Uterus (tissue), 3 donors: ENCODE measurements at regions not wholly inside any gene's neighbourhood (a gene's known extent, or its start where the extent isn't known, plus 50 kb on each side); places are given as distances from the start of the nearest gene placed in this dataset.

Experiments
- DNase-seq, 2 donors: peaks; one replicate each; pipeline ENCODE4 v3.0.0-alpha.2; 2019 to 2020
- H3K27ac ChIP-seq, 2 donors: fragments of 200-600 bp; sonication (generic); 1 replicate in 1 of 2; 2 replicates in 1 of 2; pipeline ENCODE4 v1.5.1; 2016 to 2018
- H3K27me3 ChIP-seq, 2 donors: fragments of 200-600 bp; sonication (generic); one replicate each; pipeline ENCODE4 v1.5.1; 2018 to 2019; ENCODE audit warnings: control low read depth in 1 of 2
- H3K36me3 ChIP-seq, 2 donors: fragments of 200-600 bp; sonication (generic); one replicate each; pipeline ENCODE4 v1.5.1; 2019; ENCODE audit warnings: control low read depth in 1 of 2
- H3K4me1 ChIP-seq, 2 donors: fragments of 200-600 bp; sonication (generic); one replicate each; pipeline ENCODE4 v1.5.1; 2018 to 2019; ENCODE audit warnings: control low read depth in 1 of 2
- H3K4me3 ChIP-seq, 2 donors: fragments of 200-600 bp; sonication (generic); 1 replicate in 1 of 2; 2 replicates in 1 of 2; pipeline ENCODE4 v1.5.1; 2018 to 2019; ENCODE audit warnings: mild to moderate bottlenecking in 1 of 2
- H3K9me3 ChIP-seq, 2 donors: fragments of 200-600 bp; sonication (generic); one replicate each; pipeline ENCODE4 v1.5.1; 2019; ENCODE audit warnings: control low read depth in 1 of 2
- POLR2A ChIP-seq, 2 donors: fragments of 450-650 bp; IDR thresholded peaks; one replicate each; pipeline ENCODE4 v1.6.1; 2016; ENCODE audit warnings: antibody characterized with exemption in 2 of 2, mild to moderate bottlenecking in 1 of 2, moderate library complexity in 1 of 2
- intact Hi-C: fragments of 100-400 bp; cut with DNase I; formaldehyde crosslinking; loops from one replicate; pipeline ENCODE4 v1.15.1; 2023; ENCODE audit warnings: low total_unique reads
- TF ChIP-seq, protein P1 (sequence below), 4 experiments: fragments of 200-600 bp in 2 of 4; fragments of 450-650 bp in 2 of 4; sonication (generic) in 2 of 4; IDR thresholded peaks; one replicate each; pipeline ENCODE4 v1.5.1; 2016 to 2019; ENCODE audit warnings: antibody characterized with exemption in 4 of 4, mild to moderate bottlenecking in 2 of 4, moderate library complexity in 1 of 4
- donor health status: DM: yes; HTN: yes; CAD: no.

DNA sequence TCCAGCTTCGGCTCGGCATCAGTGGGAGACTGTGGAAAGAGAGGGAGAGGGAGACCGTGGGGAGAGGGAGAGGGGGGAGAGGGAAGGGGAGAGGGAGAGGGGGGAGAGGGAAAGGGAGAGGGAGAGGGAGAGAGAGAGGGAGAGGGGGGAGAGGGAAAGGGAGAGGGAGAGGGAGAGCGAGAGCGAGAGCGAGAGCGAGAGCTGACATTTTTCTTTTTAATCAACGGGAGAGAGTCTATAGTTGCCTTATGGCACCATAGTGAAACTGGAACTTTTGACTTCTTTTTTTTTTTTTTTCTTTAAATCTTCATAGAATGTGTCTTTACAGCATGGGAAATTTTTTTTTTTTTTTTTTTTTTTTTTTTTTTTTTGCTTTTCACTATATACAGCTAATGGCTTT, 94.7 kb upstream of the NUDT6 start:
- TF ChIP-seq, protein P1, sequence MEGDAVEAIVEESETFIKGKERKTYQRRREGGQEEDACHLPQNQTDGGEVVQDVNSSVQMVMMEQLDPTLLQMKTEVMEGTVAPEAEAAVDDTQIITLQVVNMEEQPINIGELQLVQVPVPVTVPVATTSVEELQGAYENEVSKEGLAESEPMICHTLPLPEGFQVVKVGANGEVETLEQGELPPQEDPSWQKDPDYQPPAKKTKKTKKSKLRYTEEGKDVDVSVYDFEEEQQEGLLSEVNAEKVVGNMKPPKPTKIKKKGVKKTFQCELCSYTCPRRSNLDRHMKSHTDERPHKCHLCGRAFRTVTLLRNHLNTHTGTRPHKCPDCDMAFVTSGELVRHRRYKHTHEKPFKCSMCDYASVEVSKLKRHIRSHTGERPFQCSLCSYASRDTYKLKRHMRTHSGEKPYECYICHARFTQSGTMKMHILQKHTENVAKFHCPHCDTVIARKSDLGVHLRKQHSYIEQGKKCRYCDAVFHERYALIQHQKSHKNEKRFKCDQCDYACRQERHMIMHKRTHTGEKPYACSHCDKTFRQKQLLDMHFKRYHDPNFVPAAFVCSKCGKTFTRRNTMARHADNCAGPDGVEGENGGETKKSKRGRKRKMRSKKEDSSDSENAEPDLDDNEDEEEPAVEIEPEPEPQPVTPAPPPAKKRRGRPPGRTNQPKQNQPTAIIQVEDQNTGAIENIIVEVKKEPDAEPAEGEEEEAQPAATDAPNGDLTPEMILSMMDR (IDR thresholded peaks at IDR 0.05): no peak
- TF ChIP-seq POLR2A (IDR thresholded peaks at IDR 0.05): no peak
- Histone ChIP-seq H3K27ac (no peak overlapping the region), H3K4me3 (no peak overlapping the region), H3K9me3 (no peaks in the 10 kb centered on the region), H3K27me3 (no peaks in the 10 kb centered on the region), H3K36me3 (no peaks in the 10 kb centered on the region), H3K4me1 (no peaks in the 10 kb centered on the region)
- no peak for DNase-seq
- intact Hi-C loops: no loop called here

DNA sequence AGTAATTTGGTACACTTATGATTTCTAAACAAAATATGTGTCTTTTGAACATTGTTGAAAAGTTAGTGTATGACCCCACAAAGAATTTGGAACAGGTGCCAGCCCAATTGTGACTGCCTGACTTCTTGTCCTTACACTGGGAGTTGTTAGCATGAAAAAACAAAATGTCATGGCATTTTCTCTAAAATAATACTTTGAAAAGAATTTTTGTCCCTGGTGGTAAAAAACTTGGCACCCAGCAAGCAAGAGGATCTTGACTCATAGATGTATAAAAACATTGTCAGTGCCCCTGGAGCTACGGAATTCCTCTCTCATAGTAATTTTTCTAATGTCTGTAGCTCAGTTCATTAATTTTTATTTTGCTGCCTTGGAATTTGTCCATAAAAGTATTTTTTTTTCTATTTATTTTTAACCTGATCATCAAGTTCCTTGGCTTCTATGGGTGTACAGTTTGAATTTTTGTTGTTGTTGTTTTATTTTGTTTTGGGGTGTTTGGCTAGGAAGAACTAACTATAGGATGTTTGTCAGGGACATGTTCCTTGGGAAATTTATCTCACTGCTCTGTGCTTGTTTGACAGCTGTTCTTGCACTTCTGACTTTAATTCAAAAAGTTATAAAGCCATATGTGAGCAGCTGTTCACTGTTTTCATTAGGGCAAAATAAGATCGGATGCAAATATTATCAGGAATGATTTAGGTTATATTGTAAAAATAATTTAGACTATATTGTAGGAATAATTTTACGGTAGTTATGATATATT, 95.4 kb upstream of the NUDT6 start:
- Histone ChIP-seq H3K27ac (no peak overlapping the region), H3K9me3 (no peaks in the 10 kb centered on the region), H3K27me3 (no peaks in the 10 kb centered on the region), H3K4me1 (no peaks in the 10 kb centered on the region), H3K4me3 (no peak overlapping the region), H3K36me3 (no peaks in the 10 kb centered on the region)
- DNase-seq: no peak
- intact Hi-C loops: no loop called here
- TF ChIP-seq, protein P1 (IDR thresholded peaks at IDR 0.05): no peak
- no peak for TF ChIP-seq POLR2A (IDR thresholded peaks at IDR 0.05)

DNA sequence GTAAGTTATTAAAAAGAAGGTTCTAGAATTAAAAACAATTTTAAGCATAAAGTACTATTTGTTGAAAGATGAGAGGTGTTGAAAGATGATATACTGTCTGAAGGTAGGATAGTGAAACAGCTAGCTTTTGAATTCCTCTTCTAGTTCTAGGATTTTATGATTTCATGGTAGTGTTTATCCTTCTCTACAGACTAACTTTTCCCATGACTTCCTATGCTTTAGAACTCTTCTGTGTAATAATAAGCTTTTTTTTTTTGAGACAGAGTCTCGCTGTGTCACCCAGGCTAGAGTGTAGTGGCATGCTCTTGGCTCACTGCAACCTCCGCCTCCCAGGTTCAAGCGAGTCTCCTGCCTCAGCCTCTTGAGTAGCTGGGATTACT, 96.0 kb upstream of the NUDT6 start:
- Histone ChIP-seq H3K4me3 (no peak overlapping the region), H3K27ac (no peak overlapping the region), H3K36me3 (no peaks in the 10 kb centered on the region), H3K4me1 (no peaks in the 10 kb centered on the region), H3K27me3 (no peaks in the 10 kb centered on the region), H3K9me3 (no peaks in the 10 kb centered on the region)
- no peak for DNase-seq
- intact Hi-C loops: no loop called here
- TF ChIP-seq, protein P1 (IDR thresholded peaks at IDR 0.05): no peak
- TF ChIP-seq POLR2A (IDR thresholded peaks at IDR 0.05): no peak

DNA sequence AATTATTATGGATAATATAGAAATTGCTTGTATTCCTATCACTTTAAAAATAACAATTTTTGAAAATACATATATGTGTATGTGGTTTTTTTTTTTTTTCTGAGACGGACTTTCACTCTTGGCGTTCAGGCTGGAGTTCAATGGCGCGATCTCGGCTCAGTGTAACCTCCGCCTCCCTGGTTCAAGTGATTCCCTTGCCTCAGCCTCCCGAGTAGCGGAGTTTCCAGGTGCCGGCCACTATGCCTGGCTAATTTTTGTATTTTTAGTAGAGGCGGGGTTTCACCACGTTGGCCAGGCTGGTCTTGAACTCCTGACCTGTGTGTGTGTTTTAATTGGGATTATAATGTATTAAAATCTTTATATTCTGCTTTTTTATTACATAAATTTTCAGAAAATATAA, 97.9 kb upstream of the NUDT6 start:
- Histone ChIP-seq H3K27ac (no peak overlapping the region), H3K4me1 (no peaks in the 10 kb centered on the region), H3K36me3 (no peaks in the 10 kb centered on the region), H3K4me3 (no peak overlapping the region), H3K27me3 (no peaks in the 10 kb centered on the region), H3K9me3 (no peaks in the 10 kb centered on the region)
- no peak for DNase-seq
- TF ChIP-seq, protein P1 (IDR thresholded peaks at IDR 0.05): no peak
- TF ChIP-seq POLR2A (IDR thresholded peaks at IDR 0.05): no peak
- intact Hi-C loops: no loop called here

DNA sequence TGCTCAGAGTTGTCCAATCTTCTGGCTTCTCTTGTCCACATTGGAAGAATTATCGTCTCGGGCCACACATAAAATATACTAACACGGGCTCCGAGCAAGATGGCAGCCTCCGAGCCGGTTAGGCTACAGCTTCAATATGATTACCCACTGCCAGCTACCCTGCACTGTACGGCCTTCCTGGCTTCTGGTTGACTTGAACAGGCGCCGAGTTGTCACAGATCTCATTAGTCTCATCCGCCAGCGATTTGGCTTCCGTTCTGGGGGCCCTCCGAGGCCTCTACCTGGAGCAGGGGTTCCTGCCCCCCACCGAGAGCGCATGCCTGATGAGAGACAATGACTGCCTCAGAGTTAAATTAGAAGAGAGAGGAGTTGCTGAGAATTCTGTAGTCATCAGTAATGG, 101.2 kb upstream of the NUDT6 start:
- DNase-seq: no peak
- Histone ChIP-seq H3K4me1 (no peaks in the 10 kb centered on the region), H3K27ac (no peak overlapping the region), H3K4me3 (no peak overlapping the region), H3K9me3 (no peaks in the 10 kb centered on the region), H3K27me3 (no peaks in the 10 kb centered on the region), H3K36me3 (no peaks in the 10 kb centered on the region)
- no peak for TF ChIP-seq POLR2A (IDR thresholded peaks at IDR 0.05)
- TF ChIP-seq, protein P1 (IDR thresholded peaks at IDR 0.05): no peak
- intact Hi-C loops: no loop called here
